CD4-positive, alpha-beta T cell (primary cell): ENCODE measurements at regions not wholly inside any gene's neighbourhood (a gene's known extent, or its start where the extent isn't known, plus 50 kb on each side); places are given as distances from the start of the nearest gene placed in this dataset.

Experiments
- ATAC-seq: fragments of 200-7000 bp; cut with Tn5 transposase; one replicate; pipeline ENCODE4 v1.10.0; 2022; ENCODE audit warnings: mild to moderate bottlenecking; ENCODE audit not compliant: poor library complexity
- CTCF ChIA-PET: fragments of 350-600 bp; sonication (Branson Sonifier 250); formaldehyde crosslinking; loops from one replicate; lab custom pipeline; 2021; ENCODE audit warnings: antibody characterized with exemption, inconsistent platforms; lab: Charles Lee
- POLR2A ChIA-PET: fragments of 350-600 bp; sonication (Branson Sonifier 250); formaldehyde crosslinking; loops from one replicate; lab custom pipeline; 2021; ENCODE audit warnings: antibody characterized with exemption, inconsistent platforms; lab: Charles Lee
- DNase-seq, 14 experiments: peaks; one replicate each; pipeline ENCODE4 v3.0.0-alpha.2; 2013 to 2020; ENCODE audit warnings: mixed read lengths in 2 of 14
- H3K27ac ChIP-seq, 2 donors: one replicate each; pipeline versions ENCODE4 v1.5.1 to v1.7.0; 2013; ENCODE audit warnings: low read length in 2 of 2, low read depth in 1 of 2, mild to moderate bottlenecking in 1 of 2
- H3K27me3 ChIP-seq, 2 experiments: 1 replicate in 1 of 2; 2 replicates in 1 of 2; pipeline versions ENCODE4 v1.6.1 to v1.7.0; 2013; ENCODE audit warnings: low read length in 2 of 2, control low read depth in 1 of 2, mild to moderate bottlenecking in 1 of 2, moderate library complexity in 1 of 2; ENCODE audit not compliant: insufficient read depth in 2 of 2, control insufficient read depth in 1 of 2
- H3K36me3 ChIP-seq: one replicate; pipeline ENCODE4 v1.6.1; 2013; ENCODE audit warnings: low read length, control low read depth; ENCODE audit not compliant: insufficient read depth
- H3K4me1 ChIP-seq: one replicate; pipeline ENCODE4 v1.6.1; 2013; ENCODE audit warnings: low read length, control low read depth; ENCODE audit not compliant: insufficient read depth
- H3K4me3 ChIP-seq: one replicate; pipeline ENCODE4 v1.5.1; 2013; ENCODE audit warnings: mild to moderate bottlenecking, low read length, moderate library complexity
- H3K9me3 ChIP-seq, 2 experiments: 1 replicate in 1 of 2; 2 replicates in 1 of 2; pipeline versions ENCODE4 v1.6.1 to v1.7.0; 2013; ENCODE audit warnings: low read length in 2 of 2, mild to moderate bottlenecking in 2 of 2, control low read depth in 1 of 2, moderate library complexity in 1 of 2; ENCODE audit not compliant: control insufficient read depth in 1 of 2, insufficient read depth in 1 of 2
- H3K27ac Mint-ChIP-seq: one replicate; pipeline ENCODE4 v1.8.0; 2020; ENCODE audit warnings: mixed read lengths
- H3K27me3 Mint-ChIP-seq: one replicate; pipeline ENCODE4 v1.8.0; 2021; ENCODE audit warnings: mixed read lengths
- H3K36me3 Mint-ChIP-seq: one replicate; pipeline ENCODE4 v1.8.0; 2021; ENCODE audit warnings: low read depth, mixed read lengths
- H3K4me1 Mint-ChIP-seq: one replicate; pipeline ENCODE4 v1.8.0; 2021; ENCODE audit warnings: low read depth, mixed read lengths
- H3K4me3 Mint-ChIP-seq: one replicate; pipeline ENCODE4 v1.8.0; 2020; ENCODE audit warnings: mild to moderate bottlenecking, mixed read lengths
- H3K9me3 Mint-ChIP-seq: one replicate; pipeline ENCODE4 v1.8.0; 2020; ENCODE audit warnings: mixed read lengths
- intact Hi-C, 2 experiments: fragments of 100-400 bp; cut with DNase I in 1 of 2; cut with micrococcal nuclease in 1 of 2; formaldehyde crosslinking; loops; one replicate each; pipeline versions ENCODE4 v1.15.1 to v1.9.0; 2023 to 2025; cut with DNase I, micrococcal nuclease
- TF ChIP-seq, protein P1 (sequence below): fragments of 200-600 bp; IDR thresholded peaks from one replicate; pipeline ENCODE4 v1.8.0; 2022; ENCODE audit warnings: antibody characterized with exemption, mild to moderate bottlenecking

GRCh38 chr15:97729270-97729669 is 231.2 kb upstream of the ARRDC4 start:
- no peak for DNase-seq
- Histone ChIP-seq H3K27ac (no peak overlapping the region), H3K9me3 (peaks cover 0 to 4% of the 10 kb centered on the region in 2 experiments), H3K4me3 (no peak overlapping the region), H3K36me3 (no peaks in the 10 kb centered on the region), H3K27me3 (no peaks in the 10 kb centered on the region), H3K4me1 (no peaks in the 10 kb centered on the region)
- Mint-ChIP-seq H3K27me3 (peaks cover 6% of the 10 kb centered on the region), H3K4me3 (no peak overlapping the region), H3K36me3 (no peaks in the 10 kb centered on the region), H3K9me3 (no peaks in the 10 kb centered on the region), H3K4me1 (no peaks in the 10 kb centered on the region), H3K27ac (no peak overlapping the region)
- POLR2A ChIA-PET = no interaction called here
- TF ChIP-seq, protein P1, sequence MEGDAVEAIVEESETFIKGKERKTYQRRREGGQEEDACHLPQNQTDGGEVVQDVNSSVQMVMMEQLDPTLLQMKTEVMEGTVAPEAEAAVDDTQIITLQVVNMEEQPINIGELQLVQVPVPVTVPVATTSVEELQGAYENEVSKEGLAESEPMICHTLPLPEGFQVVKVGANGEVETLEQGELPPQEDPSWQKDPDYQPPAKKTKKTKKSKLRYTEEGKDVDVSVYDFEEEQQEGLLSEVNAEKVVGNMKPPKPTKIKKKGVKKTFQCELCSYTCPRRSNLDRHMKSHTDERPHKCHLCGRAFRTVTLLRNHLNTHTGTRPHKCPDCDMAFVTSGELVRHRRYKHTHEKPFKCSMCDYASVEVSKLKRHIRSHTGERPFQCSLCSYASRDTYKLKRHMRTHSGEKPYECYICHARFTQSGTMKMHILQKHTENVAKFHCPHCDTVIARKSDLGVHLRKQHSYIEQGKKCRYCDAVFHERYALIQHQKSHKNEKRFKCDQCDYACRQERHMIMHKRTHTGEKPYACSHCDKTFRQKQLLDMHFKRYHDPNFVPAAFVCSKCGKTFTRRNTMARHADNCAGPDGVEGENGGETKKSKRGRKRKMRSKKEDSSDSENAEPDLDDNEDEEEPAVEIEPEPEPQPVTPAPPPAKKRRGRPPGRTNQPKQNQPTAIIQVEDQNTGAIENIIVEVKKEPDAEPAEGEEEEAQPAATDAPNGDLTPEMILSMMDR = no peak
- CTCF ChIA-PET = no interaction called here
- ATAC-seq = no peak
- intact Hi-C loops = no loop called here

DNA sequence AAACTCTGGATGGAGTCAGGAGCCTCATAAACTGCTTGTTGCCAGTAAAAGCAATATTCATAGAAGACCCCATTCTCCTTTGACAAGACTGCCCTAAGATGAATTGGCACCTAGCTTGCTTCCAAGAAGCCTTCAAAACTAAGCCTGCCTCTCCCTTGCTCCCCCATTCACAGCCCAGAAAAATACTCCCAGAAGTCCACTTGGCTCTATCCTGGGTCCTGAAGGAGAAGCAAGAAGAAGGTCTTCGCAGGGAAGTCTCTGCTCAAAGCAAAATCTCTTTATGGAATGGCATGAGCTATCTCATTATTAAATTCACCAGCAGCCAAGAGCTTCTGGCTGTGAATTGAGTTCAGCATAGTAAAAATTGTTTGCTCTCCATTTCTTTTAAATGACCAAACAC is 230.2 kb upstream of the ARRDC4 start:
- Histone ChIP-seq H3K4me1 (no peaks in the 10 kb centered on the region), H3K27ac (no peak overlapping the region), H3K36me3 (no peaks in the 10 kb centered on the region), H3K4me3 (no peak overlapping the region), H3K27me3 (no peaks in the 10 kb centered on the region), H3K9me3 (peaks cover 0 to 4% of the 10 kb centered on the region in 2 experiments)
- H3K9me3 Mint-ChIP-seq = no peaks in the 10 kb centered on the region
- ChIA-PET CTCF (no interaction called here), POLR2A (no interaction called here)
- no peaks in the 10 kb centered on the region for H3K4me1 Mint-ChIP-seq
- no peaks in the 10 kb centered on the region for H3K36me3 Mint-ChIP-seq
- H3K4me3 Mint-ChIP-seq = no peak overlapping the region
- DNase-seq = no peak
- TF ChIP-seq, protein P1 = no peak
- H3K27me3 Mint-ChIP-seq = peaks cover 6% of the 10 kb centered on the region
- intact Hi-C loops = no loop called here
- H3K27ac Mint-ChIP-seq = no peak overlapping the region
- no peak for ATAC-seq

DNA sequence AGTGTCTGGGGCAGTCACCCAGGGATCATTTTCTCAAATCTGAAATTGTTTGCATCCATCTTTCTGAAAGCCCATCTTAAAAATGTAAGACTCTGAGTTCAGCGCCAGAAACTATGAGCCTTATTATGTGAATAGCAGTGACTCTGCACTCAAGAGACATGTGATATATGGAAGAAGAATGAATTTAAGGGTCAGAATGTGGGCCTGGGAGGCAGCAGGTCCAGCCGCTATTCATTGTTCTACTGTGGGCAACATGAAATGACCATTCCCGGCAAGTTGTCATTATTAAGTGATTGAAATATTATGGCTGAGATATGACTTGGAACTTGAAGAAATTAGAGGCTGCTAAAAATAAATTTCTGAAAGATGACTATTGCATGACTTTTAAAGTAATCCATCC is 228.6 kb upstream of the ARRDC4 start:
- Mint-ChIP-seq H3K27ac (no peak overlapping the region), H3K9me3 (no peaks in the 10 kb centered on the region), H3K27me3 (peaks cover 6% of the 10 kb centered on the region), H3K4me1 (no peaks in the 10 kb centered on the region), H3K36me3 (no peaks in the 10 kb centered on the region), H3K4me3 (no peak overlapping the region)
- Histone ChIP-seq H3K4me3 (no peak overlapping the region), H3K27me3 (no peaks in the 10 kb centered on the region), H3K4me1 (no peaks in the 10 kb centered on the region), H3K36me3 (no peaks in the 10 kb centered on the region), H3K9me3 (peaks cover 0 to 4% of the 10 kb centered on the region in 2 experiments), H3K27ac (no peak overlapping the region)
- ATAC-seq (no peak), DNase-seq (no peak)
- CTCF ChIA-PET = no interaction called here
- intact Hi-C loops = no loop called here
- TF ChIP-seq, protein P1 = no peak
- POLR2A ChIA-PET = no interaction called here
